ENCODE measurements at regions not wholly inside any gene's neighbourhood (a gene's known extent, or its start where the extent isn't known, plus 50 kb on each side); places are given as distances from the start of the nearest gene placed in this dataset.

DNA sequence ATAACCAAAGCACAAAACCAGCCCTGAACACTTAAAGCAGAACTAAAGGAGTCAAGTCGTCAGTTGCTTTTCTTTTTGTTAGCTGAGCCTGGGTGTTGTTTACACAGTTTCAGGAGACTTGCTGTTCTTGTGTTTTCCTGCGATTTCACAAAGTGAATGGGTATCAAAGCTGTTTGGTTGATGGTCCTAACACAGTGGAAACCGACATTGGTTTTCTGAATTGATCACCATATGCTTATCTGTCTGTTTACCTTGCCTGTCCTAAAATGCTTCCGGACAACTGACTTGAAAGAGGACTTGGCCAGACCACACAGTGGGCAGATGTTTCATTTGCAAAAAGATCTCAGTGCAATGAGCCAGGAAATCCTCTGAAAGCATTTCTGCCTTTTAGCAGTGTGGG is 676.4 kb downstream of the PRELID2 start:
- Histone ChIP-seq H2AK5ac (ENCODE audit: low read depth, low read length) (no peak overlapping the region), H3K18ac (ENCODE audit: low read depth, low read length) (peak overlapping the region; percentile 35), H4K5ac (ENCODE audit: low read depth, low read length) (no peak overlapping the region), H3K79me1 (ENCODE audit: low read depth in 1 of 2, low read length in 2 of 2) (no peaks in the 10 kb centered on the region), H3K4me3 (ENCODE audit: insufficient read depth, low read depth, low read length) (no peak overlapping the region), H3K14ac (replicated peaks; ENCODE audit: low read depth, low read length) (no peak overlapping the region), H4K20me1 (ENCODE audit: insufficient read depth, low read length) (no peaks in the 10 kb centered on the region), H2BK20ac (ENCODE audit: low read depth, low read length) (no peak overlapping the region), H3K9me1 (ENCODE audit: insufficient read depth, low read length) (no peaks in the 10 kb centered on the region), H2AFZ (replicated peaks; ENCODE audit: low read length, poor library complexity) (no peak overlapping the region), H3K4ac (ENCODE audit: low read depth, low read length) (no peak overlapping the region), H3K27ac (ENCODE audit: insufficient read depth, low read length) (no peak overlapping the region), H2AK9ac (replicated peaks; ENCODE audit: low read depth, low read length, poor library complexity) (no peak overlapping the region), H2BK15ac (ENCODE audit: low read depth, low read length) (no peak overlapping the region), H4K91ac (ENCODE audit: insufficient read depth, low read depth, low read length) (no peak overlapping the region), H3K56ac (ENCODE audit: extremely low read depth, insufficient read depth, low read length) (no peak overlapping the region), H3K27me3 (ENCODE audit: control insufficient read depth, insufficient read depth, low read length) (no peaks in the 10 kb centered on the region), H3K36me3 (ENCODE audit: control insufficient read depth, insufficient read depth, low read length) (no peaks in the 10 kb centered on the region), H2BK5ac (ENCODE audit: low read depth, low read length, poor library complexity, severe bottlenecking) (no peak overlapping the region), H4K8ac (ENCODE audit: low read depth in 2 of 2, low read length in 2 of 2) (no peak overlapping the region), H3K9me3 (ENCODE audit: control insufficient read depth, insufficient read depth, low read length) (no peaks in the 10 kb centered on the region), H3K4me1 (ENCODE audit: control insufficient read depth, insufficient read depth, low read length) (peaks cover 4% of the 10 kb centered on the region; the same call in 1 of the 2 replicates), H3K4me2 (ENCODE audit: low read depth, low read length) (peak overlapping the region; percentile 72), H3K9ac (ENCODE audit: low read depth, low read length) (no peak overlapping the region), H2BK120ac (ENCODE audit: low read depth, low read length) (peak overlapping the region; percentile 20; the same call in 1 of the 2 replicates), H3K23ac (ENCODE audit: low read depth, low read length) (no peak overlapping the region)
- no CpG with 5 or more reads among the region's 4 CpGs for WGBS, 2 experiments (ENCODE audit: extremely low coverage in 2 of 2, insufficient read length in 1 of 2)
- BruUV-seq (replicated peaks) = no TSS peak
- CTCF ChIA-PET = interaction anchor here (0.6 kb wide), 1 partner anchor 261 kb away, joined by 7 read pairs; no protein-coding TSS in a partner anchor
- dilution Hi-C loops (cut with HindIII; ENCODE audit: low sequenced_read_pairs, unreplicated experiment) = no loop called here
- TF ChIP-seq RAD21 (IDR thresholded peaks at IDR 0.05; ENCODE audit: low read length) = no peak
- no peak for TF ChIP-seq RFX5 (IDR thresholded peaks at IDR 0.05; ENCODE audit: low read depth, low read length)
- no peak for TF ChIP-seq NFE2L2 (IDR thresholded peaks at IDR 0.05; ENCODE audit: low read depth, low read length)
- no peak for TF ChIP-seq USF2 (IDR thresholded peaks at IDR 0.05; ENCODE audit: low read depth, low read length)
- no peak for TF ChIP-seq FOS (IDR thresholded peaks at IDR 0.05; ENCODE audit: low read depth, low read length)
- TF ChIP-seq RCOR1 (IDR thresholded peaks at IDR 0.05; ENCODE audit: insufficient replicate concordance, low read length) = no peak
- TF ChIP-seq MAZ (IDR thresholded peaks at IDR 0.05; ENCODE audit: borderline replicate concordance, low read depth, low read length) = no peak
- TF ChIP-seq CTCF (conservative IDR thresholded peaks at IDR 0.05; ENCODE audit: low read depth, low read length) = no peak
- TF ChIP-seq CHD1 (IDR thresholded peaks at IDR 0.05; ENCODE audit: low read depth, low read length) = no peak
- TF ChIP-seq MAFK (IDR thresholded peaks at IDR 0.05; ENCODE audit: low read depth, low read length) = no peak
- TF ChIP-seq MXI1 (IDR thresholded peaks at IDR 0.05; ENCODE audit: borderline replicate concordance, low read depth, low read length) = no peak
- TF ChIP-seq, protein P1, sequence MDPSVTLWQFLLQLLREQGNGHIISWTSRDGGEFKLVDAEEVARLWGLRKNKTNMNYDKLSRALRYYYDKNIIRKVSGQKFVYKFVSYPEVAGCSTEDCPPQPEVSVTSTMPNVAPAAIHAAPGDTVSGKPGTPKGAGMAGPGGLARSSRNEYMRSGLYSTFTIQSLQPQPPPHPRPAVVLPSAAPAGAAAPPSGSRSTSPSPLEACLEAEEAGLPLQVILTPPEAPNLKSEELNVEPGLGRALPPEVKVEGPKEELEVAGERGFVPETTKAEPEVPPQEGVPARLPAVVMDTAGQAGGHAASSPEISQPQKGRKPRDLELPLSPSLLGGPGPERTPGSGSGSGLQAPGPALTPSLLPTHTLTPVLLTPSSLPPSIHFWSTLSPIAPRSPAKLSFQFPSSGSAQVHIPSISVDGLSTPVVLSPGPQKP (IDR thresholded peaks at IDR 0.05; ENCODE audit: borderline replicate concordance, low read depth, low read length) = no peak
- TF ChIP-seq POLR2A (IDR thresholded peaks at IDR 0.05; ENCODE audit: low read depth, low read length) = no peak
- no peak for TF ChIP-seq CEBPB (IDR thresholded peaks at IDR 0.05; ENCODE audit: low read depth, low read length)
- no peak for TF ChIP-seq BHLHE40 (IDR thresholded peaks at IDR 0.05; ENCODE audit: low read depth, low read length)
- no peak for TF ChIP-seq SMC3 (IDR thresholded peaks at IDR 0.05; ENCODE audit: low read depth, low read length)
- POLR2A ChIA-PET (ENCODE audit: unreplicated experiment) = interaction anchor here (0.7 kb wide), 1 partner anchor 918 kb away, joined by 3 read pairs; no protein-coding TSS in a partner anchor
- ATAC-seq (ENCODE audit: low read depth) (no peak), DNase-seq (no peak)
- in situ Hi-C loops (cut with MboI; ENCODE audit: low sequenced_read_pairs) = no loop called here
- intact Hi-C loops (cut with micrococcal nuclease) = no loop called here

Measured in IMR-90 (cell line).